GM04503 (cell line): ENCODE measurements at regions not wholly inside any gene's neighbourhood (a gene's known extent, or its start where the extent isn't known, plus 50 kb on each side); places are given as distances from the start of the nearest gene placed in this dataset.
A peak's percentile ranks its signal among the peaks of the same experiment; 100 is the strongest.
"Not testable (repeated sequence)": the region's sequence is repeated elsewhere in the genome, so short reads cannot be mapped to it uniquely, and the experiment has no call there.

Source experiments
- DNase-seq: peaks from one replicate; pipeline ENCODE4 v3.0.0-alpha.2; 2012; ENCODE audit warnings: low read depth

DNA sequence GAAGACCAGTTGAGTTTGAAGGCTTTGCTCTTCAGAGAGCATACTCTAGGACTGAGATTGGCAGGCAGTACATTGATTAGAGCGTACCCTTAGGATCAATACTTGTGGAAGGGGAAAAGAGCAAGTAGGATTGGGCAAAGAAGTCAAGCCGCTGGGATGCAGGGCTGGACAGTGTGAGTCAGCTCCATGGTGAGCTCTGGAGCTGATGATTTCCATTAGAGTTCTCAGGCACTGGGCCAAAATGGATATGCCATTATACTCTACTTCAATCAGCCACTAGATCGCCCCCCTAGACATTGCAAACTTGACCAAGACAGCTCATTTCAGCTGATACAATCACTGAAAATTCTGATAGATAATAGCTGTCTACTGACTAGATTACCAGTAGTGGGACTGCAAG, 432.7 kb upstream of the ALCAM start:
- no peak for DNase-seq

- no peak for DNase-seq
Measured at GRCh38 chr3:104935613-104936012, 431.1 kb upstream of the ALCAM start.

GRCh38 chr3:104939196-104939595, 427.5 kb upstream of the ALCAM start:
- no peak for DNase-seq

GRCh38 chr3:104941785-104942184, 424.9 kb upstream of the ALCAM start:
- no peak for DNase-seq

GRCh38 chr3:104943974-104944373, 422.7 kb upstream of the ALCAM start:
- DNase-seq = no peak

DNA sequence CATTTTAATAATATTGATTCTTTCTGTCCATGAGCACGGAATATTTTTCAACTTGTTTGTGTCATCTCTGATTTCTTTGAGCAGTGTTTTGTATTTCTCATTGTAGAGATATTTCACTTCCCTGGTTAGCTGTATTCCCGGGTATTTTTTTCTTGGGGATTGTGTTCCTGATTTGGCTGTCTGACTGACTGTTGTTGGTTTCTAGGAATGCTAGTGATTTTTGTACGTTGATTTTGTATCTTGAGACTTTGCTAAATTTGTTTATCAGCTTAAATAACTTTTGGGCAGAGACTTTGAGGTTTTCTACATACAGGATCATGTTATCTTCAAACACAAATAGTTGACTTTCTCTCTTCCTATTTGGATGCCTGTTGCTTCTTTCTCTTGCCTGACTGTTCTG, 418.8 kb upstream of the ALCAM start:
- no peak for DNase-seq

- not testable (repeated sequence) for DNase-seq
Measured at GRCh38 chr3:104949810-104950209, 416.9 kb upstream of the ALCAM start.

GRCh38 chr3:104951426-104951825, 415.3 kb upstream of the ALCAM start:
- no peak for DNase-seq

GRCh38 chr3:104952146-104952972, 414.4 kb upstream of the ALCAM start:
- DNase-seq = peak; percentile 79

GRCh38 chr3:104956620-104957345, 409.9 kb upstream of the ALCAM start:
- DNase-seq = no peak

DNA sequence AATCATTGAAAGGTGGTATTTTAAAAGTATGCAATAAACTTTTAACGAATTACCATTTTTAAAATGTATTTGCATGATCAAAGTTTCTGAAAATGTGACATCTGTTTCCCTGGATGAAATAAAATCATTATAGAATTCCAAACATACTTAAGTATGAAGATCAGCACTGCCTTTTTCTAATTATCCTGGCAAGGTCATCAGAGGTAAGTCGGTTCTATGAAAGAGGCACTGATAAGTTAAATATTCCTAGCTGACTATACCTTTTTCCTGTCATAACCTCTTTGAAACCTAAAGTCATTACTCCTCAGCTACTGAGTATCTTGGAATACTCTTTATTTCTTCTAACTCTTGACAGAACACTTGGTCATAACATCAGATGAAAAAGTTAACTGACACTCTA, 406.1 kb upstream of the ALCAM start:
- DNase-seq = no peak

DNA sequence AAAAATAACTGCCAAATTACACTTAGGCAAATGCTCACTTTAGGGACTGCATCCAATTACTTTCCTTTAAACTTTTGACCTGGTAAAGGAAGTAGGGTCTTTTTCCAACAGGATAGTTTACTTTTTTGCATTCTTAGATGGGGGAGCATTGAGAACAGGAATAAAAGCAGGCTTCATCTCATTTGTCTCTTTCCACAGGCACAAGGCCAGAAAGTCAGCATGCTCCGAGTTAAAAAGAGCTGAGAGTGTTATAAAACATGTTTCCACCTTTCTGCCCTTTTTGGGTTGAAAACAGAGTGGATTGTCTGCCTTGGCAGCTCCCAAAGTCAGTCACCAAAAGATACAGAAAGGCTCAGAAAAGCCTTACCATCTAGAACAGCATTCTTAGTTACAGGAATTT, 404.9 kb upstream of the ALCAM start:
- DNase-seq = no peak

DNA sequence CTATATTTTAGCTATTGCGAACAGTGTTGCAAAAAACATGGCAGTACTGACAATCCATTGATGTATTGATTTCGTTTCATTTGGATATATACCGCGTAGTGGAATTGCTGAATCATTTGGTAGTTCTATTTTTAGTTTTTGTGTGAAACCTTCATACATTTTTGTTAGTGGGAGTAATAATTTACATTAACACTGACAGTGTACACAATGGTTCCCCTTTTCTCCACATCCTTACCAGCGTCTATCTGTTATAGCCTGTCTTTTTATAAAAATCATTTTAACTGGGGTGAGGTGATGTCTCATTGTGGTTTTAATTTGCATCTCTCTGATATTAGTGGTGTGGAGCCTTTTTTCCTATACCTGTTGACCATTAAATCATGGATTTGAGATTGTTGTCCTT, 392.4 kb upstream of the ALCAM start:
- DNase-seq = no peak

DNA sequence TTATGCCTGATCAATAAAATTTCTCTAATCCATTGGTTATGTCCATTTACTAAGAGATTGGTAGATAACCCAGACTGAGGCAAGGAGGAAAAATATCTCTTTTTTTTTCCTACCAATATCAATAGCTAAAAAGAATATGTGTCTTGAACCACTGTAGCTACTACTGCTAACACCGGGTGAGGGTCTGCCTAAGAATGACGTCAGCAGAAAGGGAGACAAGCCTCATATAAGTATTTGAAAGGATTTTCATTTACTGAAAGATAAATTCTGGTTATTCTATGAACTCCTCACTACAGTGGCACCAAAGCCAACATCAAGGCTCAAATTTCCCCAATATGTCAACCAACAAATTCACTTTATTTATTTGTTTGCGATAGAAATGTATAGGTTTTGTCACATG, 389.0 kb upstream of the ALCAM start:
- DNase-seq = no peak

- DNase-seq = no peak
Measured at GRCh38 chr3:104982130-104982529, 384.6 kb upstream of the ALCAM start.

DNA sequence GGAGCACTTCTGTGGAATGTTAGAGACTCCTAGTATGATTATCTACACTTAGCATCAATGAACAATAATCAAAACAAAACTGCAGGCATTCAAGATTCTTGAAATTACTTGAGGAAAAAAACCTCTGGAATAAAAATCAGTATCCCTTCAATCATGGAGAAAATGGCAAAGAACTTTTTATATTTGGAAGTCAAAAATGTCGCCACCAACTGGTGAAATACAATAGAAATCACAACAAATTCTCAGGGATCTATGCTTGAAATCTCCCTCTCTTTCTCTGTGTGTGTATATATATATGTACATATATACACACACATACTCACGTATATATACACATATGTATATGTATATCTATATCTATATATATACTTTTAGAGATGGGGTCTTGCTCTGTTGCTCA, 378.9 kb upstream of the ALCAM start:
- DNase-seq = no peak

- DNase-seq = no peak
Measured at GRCh38 chr3:104988496-104988895, 378.2 kb upstream of the ALCAM start.

GRCh38 chr3:104989878-104990277, 376.8 kb upstream of the ALCAM start:
- no peak for DNase-seq

GRCh38 chr3:104990758-104991157, 376.0 kb upstream of the ALCAM start:
- DNase-seq = no peak

GRCh38 chr3:104992676-104993075, 374.0 kb upstream of the ALCAM start:
- DNase-seq = no peak

- DNase-seq = no peak
Measured at GRCh38 chr3:105006164-105006563, 360.5 kb upstream of the ALCAM start.

DNA sequence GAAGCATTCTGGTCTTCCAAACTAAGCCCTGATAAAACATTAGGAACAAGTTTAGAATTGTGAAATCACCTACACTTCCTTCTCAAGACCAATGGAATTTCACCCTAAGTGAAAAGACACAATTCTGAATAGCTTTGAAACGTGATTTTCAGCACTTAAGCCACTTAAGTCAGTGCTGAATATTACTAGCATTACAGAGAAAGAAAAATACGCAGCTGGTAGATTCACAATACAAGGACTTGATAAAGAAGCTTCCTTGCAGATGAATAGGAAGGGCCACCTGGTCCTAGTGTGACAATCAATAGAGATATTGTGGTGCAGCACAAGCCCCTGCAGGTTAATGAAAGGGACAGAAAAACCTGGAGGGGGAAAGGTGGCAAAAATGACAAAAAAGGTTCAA, 353.1 kb upstream of the ALCAM start:
- DNase-seq = no peak

DNA sequence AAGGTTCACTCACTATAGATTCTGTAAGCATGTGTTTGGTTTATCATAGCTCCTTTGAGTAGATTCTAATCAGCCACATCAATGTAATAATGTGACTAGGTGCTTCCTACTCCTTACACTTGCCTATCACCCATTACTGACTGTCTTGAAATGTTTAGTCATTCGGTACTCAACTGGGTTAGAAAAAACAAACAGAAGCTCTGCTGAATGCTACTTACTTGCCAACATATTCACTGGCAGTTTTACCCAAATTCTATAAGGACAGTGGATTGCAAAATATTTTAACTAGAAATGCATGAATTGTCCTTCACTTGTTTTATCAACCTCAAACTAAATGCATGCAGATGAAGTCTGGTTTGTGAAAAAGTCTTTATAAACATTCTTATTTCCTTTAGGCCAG, 352.1 kb upstream of the ALCAM start:
- DNase-seq = no peak

- no peak for DNase-seq
Measured at GRCh38 chr3:105022813-105023212, 343.9 kb upstream of the ALCAM start.
